Activated T-cell treated with anti-CD3 and anti-CD28 coated beads, Interleukin-2, amount 50 U/mL, for 72 hours (primary cell): ENCODE measurements at regions not wholly inside any gene's neighbourhood (a gene's known extent, or its start where the extent isn't known, plus 50 kb on each side); places are given as distances from the start of the nearest gene placed in this dataset.

Experiments used
- ATAC-seq, 2 donors: fragments of 150-1000 bp; cut with Tn5 transposase; replicated peaks in 1 of 2; 2 replicates each; pipeline ENCODE4 v1.10.0; 2021; ENCODE audit warnings: moderate library complexity in 2 of 2, mild to moderate bottlenecking in 1 of 2
- DNase-seq, 2 donors: peaks; one replicate each; pipeline ENCODE4 v3.0.0; 2021 to 2022; ENCODE audit warnings: mixed read lengths in 1 of 2
- H3K27ac Mint-ChIP-seq: one replicate; pipeline ENCODE4 v1.8.0; 2022; ENCODE audit warnings: mild to moderate bottlenecking, moderate library complexity, mixed read lengths
- H3K27me3 Mint-ChIP-seq: one replicate; pipeline ENCODE4 v1.8.0; 2022; ENCODE audit warnings: low read depth, mixed read lengths
- H3K36me3 Mint-ChIP-seq, 2 donors: one replicate each; pipeline ENCODE4 v1.8.0; 2022; ENCODE audit warnings: mixed read lengths in 2 of 2, mild to moderate bottlenecking in 1 of 2; ENCODE audit not compliant: insufficient read depth in 2 of 2
- H3K4me1 Mint-ChIP-seq: one replicate; pipeline ENCODE4 v1.8.0; 2022; ENCODE audit warnings: low read depth, mixed read lengths
- H3K4me3 Mint-ChIP-seq, 2 donors: one replicate each; pipeline ENCODE4 v1.8.0; 2022; ENCODE audit warnings: mild to moderate bottlenecking in 2 of 2, mixed read lengths in 2 of 2, moderate library complexity in 2 of 2
- H3K9me3 Mint-ChIP-seq, 2 donors: one replicate each; pipeline ENCODE4 v1.8.0; 2022; ENCODE audit warnings: mixed read lengths in 2 of 2

DNA sequence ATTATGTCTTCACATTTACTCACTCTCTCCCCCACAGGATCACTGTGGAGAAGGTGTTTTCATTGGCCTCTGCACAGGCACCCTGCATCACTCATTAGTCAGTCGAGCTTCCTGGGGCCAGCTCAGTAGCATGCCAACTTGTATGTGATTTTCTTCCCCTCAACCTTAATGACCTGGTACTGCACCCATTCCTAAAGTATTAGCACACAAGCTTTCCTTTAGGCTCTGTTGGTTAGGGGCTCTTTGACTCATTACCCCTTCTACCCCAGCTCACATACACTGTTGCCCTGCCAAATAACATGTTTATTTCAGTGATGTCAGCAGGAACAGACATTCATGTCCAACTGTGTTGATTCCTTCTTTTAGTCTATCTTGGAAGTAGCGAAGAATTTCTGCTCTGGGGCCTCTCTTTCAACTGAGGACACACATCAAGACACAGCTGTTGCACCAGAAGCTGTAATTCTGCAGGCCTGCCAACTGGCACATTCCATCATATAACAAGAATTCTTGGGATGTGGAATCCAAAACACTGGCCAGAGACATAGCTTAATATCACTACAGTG lies 603.5 kb upstream of the ADAMTS5 start:
- H3K27me3 Mint-ChIP-seq: no peaks in the 10 kb centered on the region
- ATAC-seq: no peak
- H3K9me3 Mint-ChIP-seq: peaks cover 5 to 8% of the 10 kb centered on the region in 2 donors
- no peaks in the 10 kb centered on the region for H3K36me3 Mint-ChIP-seq
- no peaks in the 10 kb centered on the region for H3K4me1 Mint-ChIP-seq
- H3K4me3 Mint-ChIP-seq: no peak overlapping the region
- DNase-seq: no peak
- H3K27ac Mint-ChIP-seq: no peak overlapping the region

DNA sequence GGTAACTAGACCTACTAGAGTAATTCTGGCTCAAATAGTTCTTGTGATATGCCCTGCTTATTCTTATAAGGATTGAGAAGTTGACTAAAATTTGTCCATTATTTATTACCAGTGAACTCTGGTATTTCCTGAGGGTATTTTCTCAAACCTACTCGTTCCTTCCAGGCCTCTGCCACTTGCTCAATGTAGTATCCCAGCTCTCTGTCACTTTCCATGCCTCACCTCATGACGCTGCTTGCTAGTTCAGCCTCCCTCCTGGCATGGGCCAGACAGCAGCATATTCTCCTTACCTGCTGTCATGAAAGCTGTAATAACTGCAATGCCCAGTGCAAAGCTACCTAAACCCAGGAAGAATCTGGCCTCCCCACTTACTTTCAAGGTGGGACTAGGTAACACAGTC lies 602.9 kb upstream of the ADAMTS5 start:
- Mint-ChIP-seq H3K27me3 (no peaks in the 10 kb centered on the region), H3K27ac (no peak overlapping the region), H3K36me3 (no peaks in the 10 kb centered on the region), H3K4me3 (no peak overlapping the region), H3K9me3 (peaks cover 5 to 8% of the 10 kb centered on the region in 2 donors), H3K4me1 (no peaks in the 10 kb centered on the region)
- DNase-seq: no peak
- no peak for ATAC-seq

DNA sequence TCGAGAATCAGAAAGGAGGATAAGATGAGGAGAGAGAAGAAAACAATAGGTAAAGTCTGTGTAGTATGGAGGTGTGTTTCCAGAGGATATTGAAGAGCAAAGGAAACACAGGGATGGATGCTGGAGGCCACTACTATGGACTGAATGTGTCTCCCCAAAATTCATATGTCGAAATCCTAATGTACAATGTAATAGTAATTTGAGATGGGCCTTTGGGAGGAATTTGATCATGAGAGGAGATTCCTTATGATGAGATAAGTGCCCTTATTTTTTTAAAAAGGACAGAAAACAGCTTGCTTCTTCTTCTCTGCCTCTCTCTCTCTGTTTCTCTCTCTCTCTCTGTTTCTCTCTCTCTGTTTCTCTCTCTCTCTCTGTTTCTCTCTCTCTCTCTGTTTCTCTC lies 602.2 kb upstream of the ADAMTS5 start:
- Mint-ChIP-seq H3K4me1 (no peaks in the 10 kb centered on the region), H3K27ac (no peak overlapping the region), H3K36me3 (no peaks in the 10 kb centered on the region), H3K27me3 (no peaks in the 10 kb centered on the region), H3K9me3 (peaks cover 5 to 6% of the 10 kb centered on the region in 2 donors), H3K4me3 (no peak overlapping the region)
- DNase-seq (no peak), ATAC-seq (no peak)

DNA sequence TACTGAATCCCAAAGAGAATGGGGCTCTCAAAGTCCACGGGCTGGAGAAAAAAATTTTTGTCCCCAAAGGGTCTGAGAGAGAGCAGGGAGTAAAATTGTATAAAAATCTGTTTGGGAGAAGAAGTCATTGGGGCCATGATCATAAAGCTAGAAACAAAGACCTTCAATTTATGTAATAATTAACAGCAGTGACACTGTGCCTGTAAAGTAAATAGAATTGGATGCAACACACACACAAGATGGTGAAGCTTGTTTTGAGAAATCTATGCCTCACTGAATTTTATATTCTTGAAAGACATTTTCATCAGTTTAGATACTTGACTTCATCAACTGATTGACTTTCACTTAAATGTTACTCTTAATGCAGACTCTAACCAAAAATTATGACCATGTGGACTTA lies 600.5 kb upstream of the ADAMTS5 start:
- H3K27me3 Mint-ChIP-seq: no peaks in the 10 kb centered on the region
- peaks cover 0 to 2% of the 10 kb centered on the region in 2 donors for H3K9me3 Mint-ChIP-seq
- no peaks in the 10 kb centered on the region for H3K36me3 Mint-ChIP-seq
- H3K27ac Mint-ChIP-seq: no peak overlapping the region
- H3K4me1 Mint-ChIP-seq: no peaks in the 10 kb centered on the region
- ATAC-seq (no peak), DNase-seq (no peak)
- H3K4me3 Mint-ChIP-seq: no peak overlapping the region

DNA sequence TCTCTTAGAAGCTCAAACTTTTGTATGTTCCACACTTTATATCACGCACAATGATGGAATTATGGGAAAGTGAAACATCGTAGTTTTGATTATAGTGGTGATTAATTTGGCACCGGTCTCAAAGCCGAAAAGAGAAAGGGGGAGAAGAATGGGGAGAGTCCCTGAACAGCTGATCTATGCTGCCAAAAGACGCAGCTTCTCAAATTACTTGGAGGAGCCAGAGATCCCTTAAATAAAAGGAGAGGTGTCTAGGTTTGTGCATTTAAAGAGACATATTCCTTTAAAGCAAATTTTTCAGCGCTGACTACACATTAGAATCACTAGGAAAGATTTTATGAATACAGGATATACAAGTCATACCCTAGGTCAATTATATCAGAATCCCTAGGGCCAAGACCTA lies 599.6 kb upstream of the ADAMTS5 start:
- no peak for ATAC-seq
- H3K27me3 Mint-ChIP-seq: no peaks in the 10 kb centered on the region
- H3K36me3 Mint-ChIP-seq: no peaks in the 10 kb centered on the region
- H3K4me3 Mint-ChIP-seq: no peak overlapping the region
- H3K4me1 Mint-ChIP-seq: no peaks in the 10 kb centered on the region
- peaks cover 0 to 2% of the 10 kb centered on the region in 2 donors for H3K9me3 Mint-ChIP-seq
- H3K27ac Mint-ChIP-seq: no peak overlapping the region
- no peak for DNase-seq

DNA sequence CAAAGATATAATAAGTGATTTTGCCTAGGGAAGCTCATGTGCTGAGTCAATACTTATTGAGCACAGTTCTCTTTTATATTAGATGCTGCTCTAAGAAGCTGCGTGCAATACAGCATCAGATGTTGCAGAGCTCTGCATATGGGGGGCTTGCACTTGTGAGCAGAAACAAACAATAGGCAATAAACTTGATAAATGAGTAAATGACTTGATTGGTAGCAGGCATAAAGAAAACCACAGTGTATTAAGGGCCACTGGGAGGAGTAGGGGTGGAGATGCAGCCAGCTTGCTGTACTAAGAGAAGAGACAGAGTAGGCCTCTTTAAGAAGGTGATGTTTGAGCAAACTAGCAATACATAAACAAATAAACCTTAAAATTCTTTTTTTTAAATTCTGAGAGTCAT lies 598.5 kb upstream of the ADAMTS5 start:
- Mint-ChIP-seq H3K4me1 (no peaks in the 10 kb centered on the region), H3K27me3 (no peaks in the 10 kb centered on the region), H3K36me3 (no peaks in the 10 kb centered on the region), H3K4me3 (no peak overlapping the region), H3K27ac (no peak overlapping the region), H3K9me3 (peaks cover 0 to 2% of the 10 kb centered on the region in 2 donors)
- DNase-seq (no peak), ATAC-seq (no peak)

DNA sequence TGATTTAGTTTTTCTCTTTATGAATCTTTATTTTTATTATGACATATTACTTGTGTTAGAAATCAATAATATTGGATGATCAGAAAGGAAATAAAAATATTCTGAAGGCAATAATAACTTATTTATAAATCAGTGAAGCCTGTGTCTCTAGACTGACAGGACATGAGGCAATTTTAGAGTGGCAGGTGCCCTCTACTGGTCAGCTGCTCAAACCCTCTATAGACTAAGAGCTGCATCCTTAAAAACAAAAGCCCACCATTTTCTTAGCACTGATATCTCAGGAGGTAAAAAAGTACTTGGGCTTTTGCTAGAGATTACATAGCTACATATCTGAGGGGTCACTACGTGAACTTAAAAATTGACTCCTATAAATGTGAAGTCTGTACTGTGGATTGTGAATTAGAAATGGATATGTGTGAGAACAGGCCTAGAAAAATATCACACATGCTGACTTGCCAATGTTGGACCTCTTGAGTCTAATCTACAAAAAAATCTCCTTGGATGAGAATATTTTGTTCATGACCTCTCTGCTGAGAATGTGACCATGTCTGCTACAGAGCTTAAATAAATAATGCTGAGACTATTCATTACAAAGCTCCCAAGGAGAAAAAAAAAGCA lies 597.9 kb upstream of the ADAMTS5 start:
- DNase-seq: no peak

DNA sequence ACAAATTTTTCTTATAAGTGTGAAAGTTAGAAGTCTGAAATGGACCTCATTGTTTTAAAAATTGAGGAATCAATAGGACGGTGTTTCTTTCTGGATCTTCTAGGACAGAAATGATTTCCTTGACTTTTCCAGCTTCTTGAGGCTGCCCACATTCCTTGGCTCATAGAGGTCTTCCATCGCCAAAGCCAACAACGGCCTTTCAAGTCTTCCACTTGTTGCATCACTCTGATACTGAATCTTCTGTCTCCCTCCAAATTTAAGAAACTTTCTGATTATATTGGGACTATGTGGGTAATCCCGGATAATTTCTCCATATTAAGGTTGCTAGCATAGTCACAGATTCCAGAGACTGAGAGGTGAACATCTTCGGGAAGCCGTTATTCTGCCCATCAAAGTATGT lies 595.4 kb upstream of the ADAMTS5 start:
- Mint-ChIP-seq H3K36me3 (no peaks in the 10 kb centered on the region), H3K9me3 (peaks cover 2 to 3% of the 10 kb centered on the region in 2 donors), H3K4me1 (no peaks in the 10 kb centered on the region), H3K27ac (no peak overlapping the region), H3K27me3 (no peaks in the 10 kb centered on the region), H3K4me3 (no peak overlapping the region)
- DNase-seq (no peak), ATAC-seq (no peak)

More for the DNA sequence above, 597.9 kb upstream of the ADAMTS5 start:
- Mint-ChIP-seq H3K4me3 (no peak overlapping the region), H3K9me3 (peaks cover 0 to 2% of the 10 kb centered on the region in 2 donors), H3K36me3 (no peaks in the 10 kb centered on the region), H3K27me3 (no peaks in the 10 kb centered on the region), H3K27ac (no peak overlapping the region), H3K4me1 (no peaks in the 10 kb centered on the region)
- no peak for ATAC-seq

DNA sequence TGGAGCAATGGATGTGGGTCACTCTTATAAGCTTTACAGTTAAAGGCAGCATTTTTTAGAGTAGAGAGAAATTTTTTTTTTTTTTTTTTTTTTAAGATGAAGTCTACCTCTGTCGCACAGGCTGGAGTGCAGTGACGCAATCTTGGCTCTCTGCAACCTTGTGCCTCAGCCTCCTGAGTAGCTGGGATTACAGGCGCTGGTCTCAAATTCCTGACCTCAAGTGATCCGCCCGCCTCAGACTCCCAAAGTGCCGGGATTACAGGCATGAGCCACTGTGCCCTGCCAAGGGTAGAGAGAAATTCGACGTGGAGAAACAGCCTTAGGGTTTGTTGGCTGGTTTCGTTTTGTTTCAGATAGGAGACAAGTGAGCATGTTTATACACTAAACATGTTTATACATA lies 594.2 kb upstream of the ADAMTS5 start:
- Mint-ChIP-seq H3K9me3 (peaks cover 2 to 4% of the 10 kb centered on the region in 2 donors), H3K27ac (no peak overlapping the region), H3K4me3 (no peak overlapping the region), H3K4me1 (no peaks in the 10 kb centered on the region), H3K36me3 (no peaks in the 10 kb centered on the region), H3K27me3 (no peaks in the 10 kb centered on the region)
- ATAC-seq (no peak), DNase-seq (no peak)

DNA sequence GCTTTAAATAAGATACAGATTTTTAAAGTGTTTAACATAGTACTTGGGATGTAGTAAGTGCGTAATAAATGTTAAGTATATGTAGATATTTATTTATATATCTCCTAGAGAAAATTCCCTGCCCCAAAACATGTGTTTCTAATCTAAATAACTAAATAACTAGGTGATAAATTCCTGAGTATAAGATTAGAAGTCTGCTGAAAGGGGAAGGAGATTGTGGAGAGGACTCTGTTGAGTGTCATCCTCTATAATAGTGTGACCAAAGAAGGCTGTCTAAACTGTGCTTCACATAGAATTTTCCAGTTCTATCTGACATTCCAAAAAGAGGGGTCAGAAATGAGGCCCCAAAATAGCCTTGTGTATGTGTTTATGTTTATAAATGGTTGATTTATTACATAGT lies 590.5 kb upstream of the ADAMTS5 start:
- Mint-ChIP-seq H3K9me3 (peaks cover 8% of the 10 kb centered on the region in 2 donors), H3K4me3 (no peak overlapping the region), H3K27me3 (no peaks in the 10 kb centered on the region), H3K36me3 (no peaks in the 10 kb centered on the region), H3K4me1 (no peaks in the 10 kb centered on the region), H3K27ac (no peak overlapping the region)
- ATAC-seq (no peak), DNase-seq (no peak)

DNA sequence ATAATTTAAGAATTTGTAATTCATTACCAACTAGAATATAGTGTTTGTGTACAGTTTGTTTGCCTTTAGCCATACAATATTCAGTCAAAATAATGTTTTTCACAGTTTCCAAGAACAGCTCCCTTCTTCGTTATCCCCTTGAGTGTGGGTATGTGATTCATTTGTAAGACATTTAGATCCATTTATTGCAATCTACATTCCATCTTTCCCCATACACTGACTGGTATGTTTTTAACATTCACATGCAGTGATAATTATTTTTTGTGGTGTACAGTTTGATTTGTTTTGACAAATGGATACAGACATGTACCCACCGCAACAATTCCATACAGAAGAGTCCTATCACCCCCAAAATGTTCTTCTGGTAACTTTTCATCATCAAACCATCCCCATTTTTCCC lies 589.1 kb upstream of the ADAMTS5 start:
- peaks cover 8 to 13% of the 10 kb centered on the region in 2 donors for H3K9me3 Mint-ChIP-seq
- H3K36me3 Mint-ChIP-seq: no peaks in the 10 kb centered on the region
- no peak overlapping the region for H3K4me3 Mint-ChIP-seq
- ATAC-seq: no peak
- no peak for DNase-seq
- H3K27ac Mint-ChIP-seq: no peak overlapping the region
- H3K27me3 Mint-ChIP-seq: no peaks in the 10 kb centered on the region
- no peaks in the 10 kb centered on the region for H3K4me1 Mint-ChIP-seq

DNA sequence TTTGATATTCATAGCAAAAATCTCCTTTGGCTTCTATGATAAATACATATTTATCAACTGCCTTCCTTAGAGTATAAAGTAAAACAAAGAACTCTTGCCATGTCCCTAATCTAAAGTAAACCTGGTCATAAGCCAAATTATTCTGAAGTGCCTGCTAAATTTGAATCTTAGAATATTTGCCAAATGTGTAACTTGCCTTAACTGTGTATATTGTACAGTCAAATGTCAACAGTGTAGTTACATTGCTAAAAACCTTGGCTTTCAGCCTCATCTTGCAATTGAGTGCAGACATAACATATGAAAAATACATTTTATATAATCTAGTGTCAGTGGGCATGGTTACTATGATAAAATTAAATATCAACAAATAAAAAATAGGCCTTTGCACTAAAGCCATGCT lies 583.4 kb upstream of the ADAMTS5 start:
- H3K27ac Mint-ChIP-seq: no peak overlapping the region
- ATAC-seq (no peak), DNase-seq (no peak)
- H3K4me3 Mint-ChIP-seq: no peak overlapping the region
- H3K27me3 Mint-ChIP-seq: no peaks in the 10 kb centered on the region
- no peaks in the 10 kb centered on the region for H3K36me3 Mint-ChIP-seq
- H3K9me3 Mint-ChIP-seq: peaks cover 3 to 10% of the 10 kb centered on the region in 2 donors
- H3K4me1 Mint-ChIP-seq: no peaks in the 10 kb centered on the region

DNA sequence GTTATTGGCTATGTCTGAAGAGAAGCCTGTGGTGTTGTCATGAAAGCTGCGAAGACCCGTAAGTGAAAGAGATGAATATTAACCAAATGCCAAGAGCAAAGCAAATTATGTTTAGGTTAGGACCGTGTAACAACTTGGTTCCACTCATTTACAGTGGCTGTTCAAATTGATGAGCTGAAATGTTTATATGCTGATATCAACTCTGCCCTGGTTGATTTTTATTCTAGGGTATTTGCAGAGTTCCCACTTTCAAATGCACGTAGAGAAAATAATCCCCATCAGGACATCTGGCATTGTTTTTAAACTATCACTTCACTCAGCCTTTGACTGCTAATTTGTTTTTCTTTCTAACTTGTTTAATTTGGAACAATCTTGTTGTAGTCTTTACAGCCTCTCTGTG lies 581.6 kb upstream of the ADAMTS5 start:
- Mint-ChIP-seq H3K36me3 (no peaks in the 10 kb centered on the region), H3K9me3 (peaks cover 0 to 10% of the 10 kb centered on the region in 2 donors), H3K4me3 (no peak overlapping the region), H3K27ac (no peak overlapping the region), H3K4me1 (no peaks in the 10 kb centered on the region), H3K27me3 (no peaks in the 10 kb centered on the region)
- ATAC-seq (no peak), DNase-seq (no peak)

DNA sequence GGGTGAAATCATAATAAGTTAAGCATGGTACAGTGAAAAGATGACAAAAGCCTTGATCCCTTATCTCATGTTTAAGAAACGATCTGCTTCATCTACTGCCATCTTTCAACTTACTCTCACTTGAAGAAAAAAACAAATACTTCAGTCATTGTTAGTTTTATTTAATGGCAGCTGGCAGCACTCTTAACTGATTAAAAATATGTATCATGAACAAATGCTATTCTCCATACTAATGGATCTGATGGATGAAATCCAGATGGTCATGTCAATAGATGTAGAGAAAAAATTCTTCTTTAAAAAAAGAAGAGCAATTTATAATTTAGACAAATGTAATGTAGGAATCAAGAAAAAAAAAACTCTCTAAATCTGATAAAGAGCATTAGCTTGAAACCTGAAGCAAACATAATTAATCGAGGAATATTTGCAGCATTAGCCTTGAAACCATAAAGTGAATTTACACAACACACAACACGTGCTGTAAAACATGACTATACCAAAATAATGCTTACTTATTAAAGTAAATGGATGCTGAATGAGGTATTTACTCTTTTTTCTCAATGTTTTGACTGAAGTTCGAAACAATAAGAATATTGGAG lies 579.0 kb upstream of the ADAMTS5 start:
- Mint-ChIP-seq H3K4me1 (no peaks in the 10 kb centered on the region), H3K36me3 (no peaks in the 10 kb centered on the region), H3K27me3 (no peaks in the 10 kb centered on the region), H3K27ac (no peak overlapping the region), H3K4me3 (no peak overlapping the region), H3K9me3 (no peaks in the 10 kb centered on the region)
- DNase-seq (no peak), ATAC-seq (no peak)
